ENCODE measurements at regions not wholly inside any gene's neighbourhood (a gene's known extent, or its start where the extent isn't known, plus 50 kb on each side); places are given as distances from the start of the nearest gene placed in this dataset.

- TF ChIP-seq EP300 (IDR thresholded peaks at IDR 0.05) (no peak), POLR2A (IDR thresholded peaks at IDR 0.05) (no peak), CTCF (IDR thresholded peaks at IDR 0.05) (no peak), POLR2AphosphoS5 (IDR thresholded peaks at IDR 0.05) (no peak)
Measured at GRCh38 chr3:177396733-177397132, 199.5 kb upstream of the TBL1XR1 start.
